ENCODE measurements at regions not wholly inside any gene's neighbourhood (a gene's known extent, or its start where the extent isn't known, plus 50 kb on each side); places are given as distances from the start of the nearest gene placed in this dataset.
A peak's percentile ranks its signal among the peaks of the same experiment; 100 is the strongest.

- Histone ChIP-seq H3K4me1 (ENCODE audit: control insufficient read depth in 2 of 3, insufficient read depth in 2 of 3, low read depth in 1 of 3, low read length in 3 of 3) (no peaks in the 10 kb centered on the region), H3K4me3 (ENCODE audit: low read length in 3 of 3) (no peak overlapping the region), H3K27ac (ENCODE audit: low read depth in 2 of 2, low read length in 2 of 2) (no peak overlapping the region), H3K27me3 (ENCODE audit: control insufficient read depth, insufficient read depth, low read length) (no peaks in the 10 kb centered on the region), H3K9me3 (ENCODE audit: control insufficient read depth in 2 of 3, insufficient read depth in 1 of 3, low read length in 3 of 3) (no peaks in the 10 kb centered on the region), H3K9ac (ENCODE audit: low read length in 3 of 3) (no peak overlapping the region), H3K36me3 (ENCODE audit: control insufficient read depth in 2 of 3, insufficient read depth in 3 of 3, low read length in 3 of 3) (no peaks in the 10 kb centered on the region)
- TF ChIP-seq CTCF (IDR thresholded peaks at IDR 0.05; ENCODE audit: borderline replicate concordance, extremely low read depth, insufficient read depth): no peak
- FAIRE-seq: no peak
- intact Hi-C loops (cut with DNase I): no loop called here
- DNase-seq: peak in 1 of 5 donors; percentile 14
Measured at GRCh38 chr18:39681061-39681460, 2115.5 kb upstream of the CELF4 start.

- no peak overlapping the region for H3K27ac ChIP-seq (ENCODE audit: low read depth in 2 of 2, low read length in 2 of 2)
- intact Hi-C loops (cut with DNase I): no loop called here
- H3K4me3 ChIP-seq (ENCODE audit: low read length in 3 of 3): no peak overlapping the region
- no peaks in the 10 kb centered on the region for H3K4me1 ChIP-seq (ENCODE audit: control insufficient read depth in 2 of 3, insufficient read depth in 2 of 3, low read depth in 1 of 3, low read length in 3 of 3)
- FAIRE-seq: no peak
- H3K9me3 ChIP-seq (ENCODE audit: control insufficient read depth in 2 of 3, insufficient read depth in 1 of 3, low read length in 3 of 3): no peaks in the 10 kb centered on the region
- no peaks in the 10 kb centered on the region for H3K36me3 ChIP-seq (ENCODE audit: control insufficient read depth in 2 of 3, insufficient read depth in 3 of 3, low read length in 3 of 3)
- H3K27me3 ChIP-seq (ENCODE audit: control insufficient read depth, insufficient read depth, low read length): no peaks in the 10 kb centered on the region
- H3K9ac ChIP-seq (ENCODE audit: low read length in 3 of 3): no peak overlapping the region
- no peak for TF ChIP-seq CTCF (IDR thresholded peaks at IDR 0.05; ENCODE audit: borderline replicate concordance, extremely low read depth, insufficient read depth)
- DNase-seq: no peak
Measured at GRCh38 chr18:39675906-39676305, 2110.3 kb upstream of the CELF4 start.

DNA sequence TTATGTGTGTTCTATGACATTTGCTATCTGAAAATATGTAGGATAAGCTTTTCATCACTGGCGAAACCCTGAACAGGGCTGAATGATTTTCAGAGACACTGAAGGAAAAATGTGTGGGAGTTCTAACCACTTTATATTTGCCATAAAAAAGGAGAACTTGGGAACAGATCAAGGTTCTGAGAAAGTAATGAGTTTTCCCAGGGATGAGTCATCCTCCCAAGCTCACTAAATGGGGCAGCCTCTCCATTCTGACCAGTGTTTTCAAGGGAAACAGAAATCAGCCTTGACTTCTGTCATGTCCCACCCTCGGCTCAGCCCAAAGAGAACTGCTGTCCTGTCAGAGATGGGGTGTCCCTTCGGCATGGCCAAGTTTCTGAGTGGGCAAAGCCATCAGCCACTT is 2109.8 kb upstream of the CELF4 start:
- DNase-seq (no peak), FAIRE-seq (no peak)
- intact Hi-C loops (cut with DNase I): no loop called here

More for the DNA sequence above, 2109.8 kb upstream of the CELF4 start:
- no peaks in the 10 kb centered on the region for H3K4me1 ChIP-seq (ENCODE audit: control insufficient read depth in 2 of 3, insufficient read depth in 2 of 3, low read depth in 1 of 3, low read length in 3 of 3)
- H3K9ac ChIP-seq (ENCODE audit: low read length in 3 of 3): no peak overlapping the region
- TF ChIP-seq CTCF (IDR thresholded peaks at IDR 0.05; ENCODE audit: borderline replicate concordance, extremely low read depth, insufficient read depth): no peak
- H3K27me3 ChIP-seq (ENCODE audit: control insufficient read depth, insufficient read depth, low read length): no peaks in the 10 kb centered on the region
- no peaks in the 10 kb centered on the region for H3K36me3 ChIP-seq (ENCODE audit: control insufficient read depth in 2 of 3, insufficient read depth in 3 of 3, low read length in 3 of 3)
- no peak overlapping the region for H3K27ac ChIP-seq (ENCODE audit: low read depth in 2 of 2, low read length in 2 of 2)
- no peaks in the 10 kb centered on the region for H3K9me3 ChIP-seq (ENCODE audit: control insufficient read depth in 2 of 3, insufficient read depth in 1 of 3, low read length in 3 of 3)
- no peak overlapping the region for H3K4me3 ChIP-seq (ENCODE audit: low read length in 3 of 3)
